CD4-positive, alpha-beta T cell treated with Interleukin-10 for 1 hour (primary cell): ENCODE measurements at regions not wholly inside any gene's neighbourhood (a gene's known extent, or its start where the extent isn't known, plus 50 kb on each side); places are given as distances from the start of the nearest gene placed in this dataset.
"Not testable (repeated sequence)": the region's sequence is repeated elsewhere in the genome, so short reads cannot be mapped to it uniquely, and the experiment has no call there.

Experiments
- DNase-seq: peaks from one replicate; pipeline ENCODE4 v3.0.0-alpha.2; 2020

DNA sequence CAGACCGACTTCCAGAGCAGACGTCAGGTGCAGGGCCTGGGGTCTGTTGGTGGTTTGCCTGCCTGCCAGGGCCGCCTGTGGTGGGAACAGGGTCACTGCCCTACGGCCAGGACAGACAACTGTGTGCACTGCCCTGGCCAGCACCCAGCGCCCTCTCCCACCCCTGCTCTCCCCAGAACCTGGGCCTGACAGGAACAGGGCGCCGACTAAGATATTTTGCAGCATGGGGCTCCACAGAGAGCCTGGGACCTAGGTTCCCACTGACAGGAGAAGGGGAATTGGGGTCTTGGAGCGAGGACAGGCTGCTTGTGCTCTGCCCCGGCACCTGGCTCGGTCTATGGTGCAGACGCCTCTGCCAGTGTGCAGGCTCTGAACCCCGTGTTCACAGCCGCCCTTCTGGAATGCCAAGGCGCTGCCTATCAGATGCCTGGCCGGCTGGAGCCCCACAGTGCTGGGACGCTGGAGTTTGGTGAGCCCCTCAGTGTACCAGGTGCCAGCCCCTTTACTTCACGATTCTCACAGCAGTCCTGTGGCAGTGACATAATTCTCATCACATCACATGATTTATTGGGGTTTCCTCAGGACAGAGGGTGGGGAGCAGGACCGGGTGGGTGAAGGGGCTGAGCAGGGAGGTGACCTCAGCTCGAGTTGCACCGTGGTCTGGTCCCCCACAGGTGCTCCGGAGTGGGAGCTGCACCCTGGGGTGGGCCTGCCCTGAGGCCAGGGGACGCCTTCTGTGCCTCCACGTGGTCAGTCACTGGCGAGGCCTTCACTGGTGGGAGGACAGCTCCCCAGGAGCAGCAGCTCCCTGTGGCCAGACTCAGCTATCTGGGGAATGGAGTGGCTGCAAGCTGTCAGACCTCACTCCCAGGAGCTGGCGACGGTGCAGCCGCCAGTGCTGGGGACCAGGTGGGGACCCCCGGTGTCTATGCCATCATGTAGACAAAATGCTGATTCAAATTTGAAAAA lies 113.8 kb upstream of the LRPAP1 start:
- no peak for DNase-seq

DNA sequence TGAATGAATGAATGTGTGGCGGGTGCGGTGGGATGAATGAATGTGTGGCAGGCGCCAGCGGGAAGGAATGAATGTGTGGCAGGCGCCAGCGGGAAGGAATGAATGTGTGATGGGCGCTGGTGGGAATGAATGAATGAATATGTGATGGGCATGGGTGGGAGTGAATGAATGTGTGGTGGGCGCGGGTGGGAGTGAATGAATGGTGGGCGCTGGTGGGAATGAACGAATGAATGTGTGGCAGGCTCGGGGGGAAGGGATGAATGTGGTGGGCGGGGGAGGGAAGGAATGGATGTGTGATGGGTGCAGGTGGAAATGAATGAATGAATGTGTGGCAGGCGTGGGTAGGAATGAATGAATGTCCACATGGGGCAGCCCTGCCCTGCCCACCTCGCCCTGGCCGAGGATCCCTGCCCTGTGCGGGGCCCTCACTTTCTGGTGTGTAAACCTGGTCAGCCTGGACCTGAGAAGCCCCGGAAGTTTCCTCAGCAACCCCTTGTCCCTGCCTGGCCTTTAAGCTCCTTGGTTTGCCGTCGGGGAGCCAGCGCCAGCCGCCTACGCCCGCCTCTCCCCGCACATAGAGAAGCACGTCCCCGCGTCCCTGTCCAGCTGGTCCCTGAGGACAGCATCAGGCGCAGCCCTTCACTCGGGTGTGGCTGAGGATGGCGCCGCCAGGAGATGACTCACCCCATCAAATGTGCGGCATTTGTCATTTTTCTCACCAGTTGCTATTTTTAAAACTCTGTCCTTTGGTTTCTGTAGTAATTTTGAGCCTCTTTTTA lies 112.8 kb upstream of the LRPAP1 start:
- DNase-seq = no peak

GRCh38 chr4:3643518-3644433 lies 111.6 kb upstream of the LRPAP1 start:
- DNase-seq = no peak

DNA sequence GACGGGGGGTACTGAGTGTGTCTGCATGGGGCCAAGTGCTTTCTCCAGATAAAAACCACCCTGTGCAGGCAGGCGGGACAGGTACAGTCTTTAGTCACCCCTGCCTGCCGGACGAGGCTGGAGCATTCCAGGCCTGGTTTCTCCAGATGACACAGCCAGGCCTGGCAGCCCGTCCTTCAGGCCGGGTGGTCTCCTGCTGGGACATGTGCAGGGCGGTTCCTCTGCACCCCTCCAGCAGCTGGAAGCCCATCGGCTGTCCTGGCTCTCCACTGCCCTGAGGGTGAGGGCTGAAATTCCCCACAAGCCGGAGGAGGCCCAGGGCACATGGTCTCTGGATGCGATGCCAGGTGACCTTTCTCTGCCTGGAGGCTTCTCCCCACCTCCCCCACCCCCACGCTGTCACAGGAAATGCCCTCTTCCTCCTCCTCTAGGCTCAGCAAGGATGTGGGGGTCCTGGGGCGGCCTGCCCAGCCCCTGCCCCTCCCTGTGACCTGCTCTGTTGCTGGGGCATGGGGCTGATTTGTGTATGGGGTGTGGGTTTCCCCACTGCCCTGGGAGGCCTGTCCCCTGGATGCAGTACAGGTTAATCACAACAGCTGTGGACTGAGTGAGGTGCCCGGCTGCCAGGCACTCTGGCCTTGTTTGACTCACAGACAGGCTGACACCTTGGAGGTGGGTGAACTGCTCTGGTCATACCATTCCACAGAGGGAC lies 110.7 kb upstream of the LRPAP1 start:
- DNase-seq = no peak

DNA sequence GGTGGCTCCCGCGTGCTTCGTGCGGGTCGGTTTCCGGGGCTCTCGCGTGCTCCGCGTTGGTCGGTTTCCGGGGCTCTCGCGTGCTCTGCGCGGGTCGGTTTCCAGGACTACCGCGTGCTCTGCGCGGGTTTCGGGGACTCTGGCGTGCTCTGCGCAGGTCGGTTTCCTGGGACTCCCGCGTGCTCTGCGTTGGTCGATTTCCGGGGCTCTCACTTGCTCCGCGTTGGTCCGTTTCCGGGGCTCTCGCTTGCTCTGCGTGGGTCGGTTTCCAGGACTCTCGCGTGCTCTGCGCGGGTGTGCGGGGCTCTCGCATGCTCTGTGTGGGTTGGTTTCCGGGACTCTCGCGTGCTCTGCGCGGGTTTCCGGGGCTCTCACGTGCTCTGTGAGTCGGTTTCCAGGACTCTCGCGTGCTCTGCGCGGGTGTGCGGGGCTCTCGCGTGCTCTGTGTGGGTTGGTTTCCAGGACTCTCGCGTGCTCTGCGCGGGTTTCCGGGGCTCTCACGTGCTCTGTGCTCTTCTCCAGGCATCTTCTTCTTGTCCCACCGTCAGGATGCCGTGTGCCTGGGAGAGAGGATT lies 109.9 kb upstream of the LRPAP1 start:
- no peak for DNase-seq

DNA sequence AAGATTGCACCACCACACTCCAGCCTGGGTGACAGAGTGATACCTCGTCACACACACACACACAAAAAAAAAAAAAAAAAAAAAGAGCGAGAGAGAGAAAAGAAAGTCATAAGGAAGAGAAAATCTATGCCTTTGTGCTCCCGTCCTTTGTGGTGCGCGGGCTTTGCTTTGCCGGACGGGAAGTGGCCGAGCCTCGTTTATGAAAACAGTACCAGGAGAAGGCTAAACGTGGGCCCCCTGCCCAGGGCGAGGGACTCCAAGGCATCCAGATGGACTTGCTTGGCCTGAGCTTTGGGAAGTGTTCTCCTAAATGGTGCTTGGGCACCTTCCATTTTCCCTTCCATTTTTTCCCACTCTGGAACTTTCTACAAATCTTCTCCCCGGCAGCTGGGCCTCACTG lies 109.3 kb upstream of the LRPAP1 start:
- no peak for DNase-seq

GRCh38 chr4:3640587-3640962 lies 108.4 kb upstream of the LRPAP1 start:
- no peak for DNase-seq

- DNase-seq = no peak
Measured at GRCh38 chr4:3639613-3640586, 107.7 kb upstream of the LRPAP1 start.

GRCh38 chr4:3638080-3638795 lies 106.0 kb upstream of the LRPAP1 start:
- no peak for DNase-seq

GRCh38 chr4:3637326-3638016 lies 105.2 kb upstream of the LRPAP1 start:
- DNase-seq = no peak

GRCh38 chr4:3636646-3637320 lies 104.6 kb upstream of the LRPAP1 start:
- no peak for DNase-seq

DNA sequence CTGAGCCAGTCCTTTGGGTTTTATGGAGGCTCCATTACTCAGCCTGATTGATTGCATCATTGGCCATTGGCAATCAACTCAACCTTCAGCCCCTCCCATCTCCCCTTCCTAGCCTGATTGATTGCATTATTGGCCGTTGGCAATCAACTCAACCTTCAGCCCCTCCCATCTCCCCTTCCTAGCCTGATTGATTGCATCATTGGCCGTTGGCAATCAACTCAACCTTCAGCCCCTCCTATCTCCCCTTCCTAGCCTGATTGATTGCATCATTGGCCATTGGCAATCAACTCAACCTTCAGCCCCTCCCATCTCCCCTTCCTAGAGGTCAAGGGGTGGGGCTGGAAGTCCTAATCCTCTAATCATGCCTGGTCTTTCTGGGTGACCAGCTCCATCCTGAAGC lies 103.8 kb upstream of the LRPAP1 start:
- not testable (repeated sequence) for DNase-seq

DNA sequence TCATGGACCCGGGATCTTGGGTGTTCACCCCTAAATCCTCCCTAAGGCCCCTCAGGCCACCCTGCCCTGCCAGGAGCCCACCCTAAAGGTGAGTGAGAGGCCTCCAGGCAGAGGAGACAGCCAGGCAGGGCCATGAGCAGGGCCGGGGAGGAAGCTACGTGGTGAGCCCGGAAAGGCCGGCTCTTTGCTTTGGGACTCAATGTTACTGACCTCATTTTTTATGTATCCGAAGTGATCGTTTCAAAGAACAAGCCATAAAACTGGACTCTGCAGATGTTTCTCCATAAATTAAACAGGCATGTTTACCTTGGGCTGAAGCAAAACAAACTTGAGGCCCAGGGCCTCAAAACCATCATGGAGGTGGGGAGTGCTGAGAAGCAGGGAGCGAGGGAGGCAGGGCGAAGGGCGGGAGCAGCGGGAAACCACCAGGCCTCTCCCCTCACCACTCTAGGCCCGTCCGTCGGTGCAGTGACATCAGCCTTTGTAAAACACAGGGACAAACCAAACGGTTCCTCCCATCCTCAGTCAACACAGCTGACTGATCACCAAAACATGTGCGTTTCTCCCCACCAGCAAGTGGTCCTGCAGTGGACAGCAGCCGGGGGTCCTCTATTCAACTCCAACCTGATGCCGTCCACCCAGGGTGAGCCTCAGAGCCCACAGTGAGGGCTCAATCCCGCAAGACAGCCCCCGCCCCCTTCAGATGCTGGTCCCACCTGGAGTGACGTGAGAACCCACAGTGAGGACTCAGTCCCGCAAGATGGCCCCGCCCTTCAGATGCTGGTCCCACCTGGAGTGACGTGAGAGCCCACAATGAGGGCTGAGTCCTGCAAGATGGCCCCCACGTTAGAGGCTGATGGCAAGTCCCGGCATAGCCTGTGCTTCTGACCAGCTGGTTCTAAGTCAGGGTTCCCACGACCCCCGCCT lies 102.9 kb upstream of the LRPAP1 start:
- no peak for DNase-seq

DNA sequence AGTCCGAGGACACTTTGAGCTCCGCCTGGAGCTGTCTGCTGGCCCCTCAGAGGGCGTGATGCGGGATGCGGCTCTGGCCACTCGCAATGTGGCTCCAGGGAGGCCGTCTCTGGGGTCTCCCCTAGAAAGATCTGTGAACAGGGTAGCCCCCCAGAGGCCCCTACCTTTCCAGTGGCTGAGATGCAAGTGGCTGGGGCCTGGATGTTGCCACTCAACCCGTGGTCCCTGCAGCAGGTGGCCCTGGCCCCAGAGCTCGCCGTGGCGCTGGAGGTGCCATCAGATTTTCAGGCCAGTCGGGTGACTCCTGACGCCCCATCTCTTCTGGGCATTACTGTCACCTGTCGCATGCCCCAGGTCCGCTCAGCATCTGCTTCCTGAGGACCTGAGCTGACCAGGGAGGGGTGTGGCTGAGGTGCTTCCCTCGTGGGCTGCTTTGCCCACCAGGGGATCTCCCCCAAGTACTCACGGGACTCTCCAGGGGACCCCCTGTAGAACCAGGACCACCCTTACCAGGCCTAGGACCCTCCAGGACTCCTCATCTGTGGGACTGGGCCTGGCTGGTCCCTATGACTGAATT lies 102.1 kb upstream of the LRPAP1 start:
- no peak for DNase-seq

DNA sequence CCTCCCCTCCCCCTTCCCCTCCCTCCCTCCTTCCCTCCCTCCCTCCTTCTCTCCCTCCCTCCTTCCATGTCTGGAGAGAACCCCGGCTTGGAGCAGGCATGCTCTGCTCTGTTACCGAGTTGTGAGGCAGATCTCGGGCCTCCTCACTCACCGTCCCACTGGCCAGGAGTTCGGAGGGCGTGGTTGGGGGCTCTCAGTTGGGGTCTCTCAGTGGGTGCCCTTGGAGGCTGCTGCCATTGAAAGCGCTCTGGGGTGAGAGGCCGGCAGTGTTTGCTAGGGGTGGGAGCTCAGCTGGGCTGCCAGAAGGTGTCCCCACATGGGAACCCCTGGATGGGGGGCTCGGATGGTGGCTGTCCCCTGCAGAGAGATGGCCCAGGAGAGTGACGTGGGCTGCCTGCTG lies 101.1 kb upstream of the LRPAP1 start:
- DNase-seq = not testable (repeated sequence)

GRCh38 chr4:3632794-3633193 lies 100.6 kb upstream of the LRPAP1 start:
- DNase-seq = not testable (repeated sequence)
